H1 (cell line): ENCODE measurements at regions not wholly inside any gene's neighbourhood (a gene's known extent, or its start where the extent isn't known, plus 50 kb on each side); places are given as distances from the start of the nearest gene placed in this dataset.

ENCODE experiments used
- CHD1 ChIP-seq: IDR thresholded peaks from 2 replicates; pipeline ENCODE4 v1.6.1; 2012; ENCODE audit warnings: low read depth, low read length, improper control_type of control experiment
- CHD2 ChIP-seq: IDR thresholded peaks from 2 replicates; pipeline ENCODE4 v1.6.1; 2012; ENCODE audit warnings: low read length, improper control_type of control experiment
- CREB1 ChIP-seq: IDR thresholded peaks from 2 replicates; pipeline ENCODE4 v1.6.1; 2012; ENCODE audit warnings: inconsistent platforms
- EP300 ChIP-seq, 2 experiments: IDR thresholded peaks; 1 replicate in 1 of 2; 2 replicates in 1 of 2; pipeline ENCODE4 v1.6.1; 2011 to 2012; ENCODE audit warnings: low read depth in 2 of 2, low read length in 2 of 2, mild to moderate bottlenecking in 2 of 2, borderline replicate concordance in 1 of 2, inconsistent platforms in 1 of 2, moderate library complexity in 1 of 2
- MAFK ChIP-seq: IDR thresholded peaks from 2 replicates; pipeline ENCODE4 v1.6.1; 2012; ENCODE audit warnings: low read depth, mild to moderate bottlenecking, improper control_type of control experiment, low read length
- RXRA ChIP-seq: IDR thresholded peaks from 2 replicates; pipeline ENCODE4 v1.6.1; 2011; ENCODE audit warnings: low read depth, mild to moderate bottlenecking, low read length, moderate library complexity; ENCODE audit not compliant: insufficient read depth
- SP2 ChIP-seq: IDR thresholded peaks from 2 replicates; pipeline ENCODE4 v1.6.1; 2012; ENCODE audit warnings: mild to moderate bottlenecking, low read length, inconsistent platforms
- TBP ChIP-seq: IDR thresholded peaks from 2 replicates; pipeline ENCODE4 v1.6.1; 2011; ENCODE audit warnings: low read depth, low read length, improper control_type of control experiment
- TF ChIP-seq, protein P1 (sequence below): IDR thresholded peaks from 2 replicates; pipeline ENCODE4 v1.6.1; 2011; ENCODE audit warnings: low read length, improper control_type of control experiment

- TF ChIP-seq, protein P1, sequence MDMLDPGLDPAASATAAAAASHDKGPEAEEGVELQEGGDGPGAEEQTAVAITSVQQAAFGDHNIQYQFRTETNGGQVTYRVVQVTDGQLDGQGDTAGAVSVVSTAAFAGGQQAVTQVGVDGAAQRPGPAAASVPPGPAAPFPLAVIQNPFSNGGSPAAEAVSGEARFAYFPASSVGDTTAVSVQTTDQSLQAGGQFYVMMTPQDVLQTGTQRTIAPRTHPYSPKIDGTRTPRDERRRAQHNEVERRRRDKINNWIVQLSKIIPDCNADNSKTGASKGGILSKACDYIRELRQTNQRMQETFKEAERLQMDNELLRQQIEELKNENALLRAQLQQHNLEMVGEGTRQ: no peak
- no peak for TF ChIP-seq MAFK
- TF ChIP-seq SP2: no peak
- TF ChIP-seq CHD2: no peak
- TF ChIP-seq CREB1: no peak
- TF ChIP-seq CHD1: no peak
- no peak for TF ChIP-seq TBP
- no peak for TF ChIP-seq RXRA
- no peak for TF ChIP-seq EP300 (IDR thresholded peaks at IDR 0.05; ENCODE audit: borderline replicate concordance in 1 of 2, low read depth in 2 of 2, low read length in 2 of 2)
- TF ChIP-seq, all 59 proteins: peak for 0
These were observed 80.7 kb upstream of the NETO1 start (continued) for GRCh38 chr18:72948439-72948838.
